ENCODE measurements at regions not wholly inside any gene's neighbourhood (a gene's known extent, or its start where the extent isn't known, plus 50 kb on each side); places are given as distances from the start of the nearest gene placed in this dataset.
"Not testable (repeated sequence)": the region's sequence is repeated elsewhere in the genome, so short reads cannot be mapped to it uniquely, and the experiment has no call there.

DNA sequence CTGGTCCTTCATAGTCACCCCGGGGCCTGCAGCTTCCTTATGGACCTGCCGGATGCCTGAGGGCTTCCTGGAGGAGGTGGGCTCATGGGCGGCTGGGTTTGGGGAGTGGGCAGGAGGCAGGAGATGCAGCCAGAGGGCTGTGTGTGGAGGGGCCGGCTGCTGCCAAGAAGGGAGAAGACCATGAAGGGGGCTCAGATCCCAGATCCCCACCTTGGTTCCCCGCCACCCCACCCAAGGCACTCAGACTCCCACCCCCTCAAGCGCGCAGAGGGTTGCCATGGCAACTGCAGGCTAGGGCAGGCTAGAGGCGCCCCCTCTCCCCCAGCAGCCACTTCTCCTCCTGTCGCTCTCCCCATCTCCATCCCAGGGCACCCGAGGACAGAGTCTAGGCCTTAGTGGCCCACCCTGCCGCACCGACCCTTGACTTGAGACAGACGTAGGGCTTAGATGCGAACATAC, 104.5 kb downstream of the CRLF3 start:
- no peaks in the 10 kb centered on the region for H3K27me3 ChIP-seq
- TF ChIP-seq, protein P1, sequence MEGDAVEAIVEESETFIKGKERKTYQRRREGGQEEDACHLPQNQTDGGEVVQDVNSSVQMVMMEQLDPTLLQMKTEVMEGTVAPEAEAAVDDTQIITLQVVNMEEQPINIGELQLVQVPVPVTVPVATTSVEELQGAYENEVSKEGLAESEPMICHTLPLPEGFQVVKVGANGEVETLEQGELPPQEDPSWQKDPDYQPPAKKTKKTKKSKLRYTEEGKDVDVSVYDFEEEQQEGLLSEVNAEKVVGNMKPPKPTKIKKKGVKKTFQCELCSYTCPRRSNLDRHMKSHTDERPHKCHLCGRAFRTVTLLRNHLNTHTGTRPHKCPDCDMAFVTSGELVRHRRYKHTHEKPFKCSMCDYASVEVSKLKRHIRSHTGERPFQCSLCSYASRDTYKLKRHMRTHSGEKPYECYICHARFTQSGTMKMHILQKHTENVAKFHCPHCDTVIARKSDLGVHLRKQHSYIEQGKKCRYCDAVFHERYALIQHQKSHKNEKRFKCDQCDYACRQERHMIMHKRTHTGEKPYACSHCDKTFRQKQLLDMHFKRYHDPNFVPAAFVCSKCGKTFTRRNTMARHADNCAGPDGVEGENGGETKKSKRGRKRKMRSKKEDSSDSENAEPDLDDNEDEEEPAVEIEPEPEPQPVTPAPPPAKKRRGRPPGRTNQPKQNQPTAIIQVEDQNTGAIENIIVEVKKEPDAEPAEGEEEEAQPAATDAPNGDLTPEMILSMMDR (IDR thresholded peaks at IDR 0.05) = no peak
- H3K4me1 ChIP-seq = no peaks in the 10 kb centered on the region
- H3K36me3 ChIP-seq = no peaks in the 10 kb centered on the region
- no peak overlapping the region for H3K4me3 ChIP-seq
- peak in 1 of 2 donors; percentile 53 for DNase-seq (ENCODE audit: low spot score in 2 of 2)
- H3K27ac ChIP-seq = no peak overlapping the region
- intact Hi-C loops (cut with DNase I) = no loop called here
- H3K9me3 ChIP-seq = no peaks in the 10 kb centered on the region

DNA sequence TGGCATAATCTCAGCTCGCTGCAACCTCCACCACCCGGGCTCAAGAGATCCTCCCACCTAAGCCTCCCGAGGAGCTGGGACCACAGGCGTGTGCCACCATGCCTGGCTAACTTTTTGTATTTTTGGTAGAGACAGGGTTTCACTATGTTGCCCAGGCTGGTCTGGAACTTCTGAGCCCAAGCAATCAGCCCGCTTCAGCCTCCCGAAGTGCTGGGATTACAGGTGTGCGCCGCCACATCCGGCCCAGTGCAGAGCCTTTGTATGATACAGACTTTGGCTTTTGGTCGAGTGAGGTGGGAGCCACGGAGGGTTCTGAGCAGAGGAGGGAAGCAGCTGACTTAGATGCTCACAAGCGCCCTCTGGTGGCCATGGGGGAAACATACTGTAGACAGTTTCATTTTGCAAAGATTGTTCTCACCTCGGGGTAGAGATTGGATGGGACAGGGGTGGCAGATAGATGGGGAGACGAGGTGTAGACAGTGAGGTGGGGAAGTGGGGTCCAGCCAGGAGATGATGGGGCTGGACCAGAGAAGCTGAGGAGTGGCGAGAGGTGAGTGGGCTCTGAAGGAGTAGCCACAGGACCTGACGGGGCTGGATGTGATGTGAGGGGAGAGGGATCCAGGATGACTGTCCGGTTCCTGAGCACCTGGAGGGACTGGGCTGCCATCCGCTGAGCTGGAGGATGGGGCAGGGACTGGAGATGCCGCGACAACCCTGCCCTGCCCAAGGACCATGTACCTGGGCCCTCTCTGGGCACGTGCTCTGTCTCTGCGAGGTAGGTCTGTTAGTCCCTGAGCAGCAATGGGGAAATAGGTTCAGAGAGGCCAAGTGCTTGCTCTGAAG, 105.1 kb downstream of the CRLF3 start:
- H3K4me1 ChIP-seq; intact Hi-C loops (cut with DNase I); H3K27ac ChIP-seq; H3K27me3 ChIP-seq; H3K9me3 ChIP-seq; H3K4me3 ChIP-seq; H3K36me3 ChIP-seq: not testable (repeated sequence)
- TF ChIP-seq, protein P1 (IDR thresholded peaks at IDR 0.05) = peak; percentile 46 to 63 (median 48)
- DNase-seq (ENCODE audit: low spot score in 2 of 2) = peak in 1 of 2 donors; percentile 72

DNA sequence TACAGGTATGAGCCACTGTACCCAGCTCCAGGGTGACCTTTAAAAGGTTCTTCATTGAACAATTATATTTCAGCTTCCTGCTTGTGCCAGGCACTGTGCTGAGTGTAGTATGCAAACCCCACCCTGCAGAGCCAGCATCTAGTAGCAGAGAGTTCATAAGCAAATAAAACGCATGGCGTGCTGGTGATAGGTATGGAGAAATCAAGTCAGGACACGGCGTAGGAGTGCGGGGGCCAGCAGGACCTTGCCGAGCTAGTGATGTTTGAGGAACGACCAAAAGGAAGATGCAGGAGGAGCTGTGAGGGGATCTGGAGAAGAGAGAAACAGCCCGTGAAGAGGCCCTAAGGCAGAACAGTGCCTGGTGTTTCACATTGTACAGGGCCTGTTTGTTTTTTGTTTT, 105.8 kb downstream of the CRLF3 start:
- H3K27ac ChIP-seq; H3K4me1 ChIP-seq; H3K36me3 ChIP-seq; H3K4me3 ChIP-seq; intact Hi-C loops (cut with DNase I); H3K27me3 ChIP-seq; H3K9me3 ChIP-seq: not testable (repeated sequence)
- DNase-seq (ENCODE audit: low spot score in 2 of 2) = peak in 1 of 2 donors; percentile 56

DNA sequence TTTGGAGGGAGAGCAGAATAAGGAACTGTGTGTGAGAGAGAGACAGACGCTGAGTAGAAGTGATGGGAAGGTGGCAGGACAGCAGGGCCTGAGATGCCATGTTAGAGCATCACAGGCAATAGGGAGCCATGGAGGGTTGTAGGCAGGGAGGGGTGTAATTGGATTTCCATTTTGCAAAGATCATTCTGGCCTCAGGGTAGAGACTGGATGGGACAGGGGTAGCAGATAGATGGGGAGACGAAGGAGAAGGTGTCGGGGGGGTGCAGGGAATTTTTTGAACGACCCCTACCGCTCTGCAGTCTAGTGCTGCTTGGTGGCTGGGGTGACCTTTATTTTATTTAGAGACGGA, 106.4 kb downstream of the CRLF3 start:
- H3K27ac ChIP-seq; intact Hi-C loops (cut with DNase I); H3K4me3 ChIP-seq; H3K4me1 ChIP-seq; H3K9me3 ChIP-seq; H3K27me3 ChIP-seq; H3K36me3 ChIP-seq: not testable (repeated sequence)
- peak in 1 of 2 donors; percentile 9 for DNase-seq (ENCODE audit: low spot score in 2 of 2)

DNA sequence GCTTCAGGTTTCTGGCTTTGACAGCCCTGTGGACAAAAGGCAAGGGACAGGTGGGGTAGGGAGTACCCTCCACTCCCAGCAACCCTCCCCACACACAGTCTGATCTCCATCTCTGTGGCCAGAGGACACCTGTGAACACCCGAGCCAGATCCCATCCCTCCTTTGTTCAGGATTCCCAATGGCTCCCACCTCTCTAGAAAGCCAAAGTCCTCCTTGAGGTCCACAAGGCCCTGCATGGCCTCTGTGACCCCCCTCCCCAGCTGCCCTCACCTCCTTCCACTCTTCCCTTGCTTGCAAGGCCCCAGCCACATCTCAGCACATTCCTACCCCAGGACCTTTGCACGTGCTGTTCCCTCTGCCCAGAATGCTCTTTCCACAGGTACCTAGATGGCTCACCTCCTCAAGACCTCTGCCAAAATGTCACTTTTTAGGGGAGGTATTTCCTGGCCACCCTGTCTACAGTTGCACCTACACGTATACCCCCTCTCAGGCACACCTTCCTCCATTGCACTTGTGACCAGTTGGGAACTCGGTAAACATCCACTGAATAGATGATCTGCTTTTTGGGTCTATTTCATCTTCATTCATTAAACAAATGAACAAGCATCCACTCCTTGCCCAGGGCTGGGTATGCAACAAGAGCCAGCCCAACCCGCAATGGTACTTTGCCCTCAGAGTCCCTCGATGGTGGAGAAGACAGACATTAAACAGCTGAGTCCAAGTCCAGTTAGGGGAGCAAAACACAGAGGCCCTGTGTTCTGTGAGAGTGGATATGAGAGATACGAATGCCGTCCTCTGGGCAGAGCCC, 107.0 kb downstream of the CRLF3 start:
- Histone ChIP-seq H3K4me3 (no peak overlapping the region), H3K36me3 (no peaks in the 10 kb centered on the region), H3K27ac (no peak overlapping the region), H3K27me3 (no peaks in the 10 kb centered on the region), H3K4me1 (no peaks in the 10 kb centered on the region), H3K9me3 (no peaks in the 10 kb centered on the region)
- TF ChIP-seq, protein P1 (IDR thresholded peaks at IDR 0.05) = no peak
- DNase-seq (ENCODE audit: low spot score in 2 of 2) = peak in 1 of 2 donors; percentile 45
- intact Hi-C loops (cut with DNase I) = no loop called here

DNA sequence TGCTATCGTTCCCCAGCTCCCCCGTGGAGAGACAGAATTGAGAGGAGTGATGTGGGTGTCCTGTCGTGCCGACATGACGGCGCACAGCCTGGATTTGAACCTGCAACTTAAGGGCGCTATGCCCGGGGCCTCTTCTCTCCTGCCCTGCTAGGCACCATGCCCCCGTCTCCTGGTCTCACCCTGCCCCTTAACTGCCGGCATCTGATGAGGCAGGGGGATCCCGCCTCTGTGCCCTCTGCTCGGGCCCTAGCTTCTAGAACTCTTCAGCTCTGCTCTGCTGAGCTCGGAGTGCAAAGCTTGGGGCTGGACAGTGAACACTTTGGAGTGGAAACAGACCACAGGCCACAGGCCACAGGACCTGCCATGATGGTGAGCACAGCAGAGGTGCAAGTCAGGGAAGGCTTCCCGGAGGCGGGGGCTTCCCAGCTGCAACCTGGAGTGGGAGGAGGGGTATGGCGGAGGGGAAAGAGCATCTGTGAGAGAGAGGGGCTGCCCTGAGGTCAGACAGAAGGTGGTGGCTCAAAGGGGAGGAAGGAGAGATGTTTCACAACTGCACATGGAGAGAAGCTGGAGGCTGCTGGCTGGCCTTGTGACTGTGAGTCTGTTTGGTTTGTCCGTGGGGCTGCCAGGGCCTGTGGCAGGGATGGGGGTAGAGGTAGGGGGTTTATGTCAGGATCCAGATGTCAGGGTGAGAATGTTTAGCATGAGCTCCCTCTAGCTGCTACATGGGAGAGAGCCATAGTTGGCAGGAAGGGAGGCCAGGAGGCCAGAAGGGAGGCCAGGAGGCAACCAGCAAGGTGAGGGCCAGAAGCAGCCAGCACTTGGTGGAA, 107.8 kb downstream of the CRLF3 start:
- intact Hi-C loops (cut with DNase I) = no loop called here
- Histone ChIP-seq H3K36me3 (no peaks in the 10 kb centered on the region), H3K4me3 (no peak overlapping the region), H3K27ac (no peak overlapping the region), H3K4me1 (no peaks in the 10 kb centered on the region), H3K9me3 (no peaks in the 10 kb centered on the region), H3K27me3 (no peaks in the 10 kb centered on the region)
- DNase-seq (ENCODE audit: low spot score in 2 of 2) = peak in 1 of 2 donors; percentile 53
- TF ChIP-seq, protein P1 (IDR thresholded peaks at IDR 0.05) = no peak
